Mesenteric fat pad (tissue), 1 donor: ENCODE measurements at regions not wholly inside any gene's neighbourhood (a gene's known extent, or its start where the extent isn't known, plus 50 kb on each side); places are given as distances from the start of the nearest gene placed in this dataset.

Experiments used
- DNase-seq: peaks from one replicate; pipeline ENCODE4 v3.0.0-alpha.2; 2020; ENCODE audit warnings: low spot score
- donor health status: DM: yes; HTN: yes; CAD: no.

DNA sequence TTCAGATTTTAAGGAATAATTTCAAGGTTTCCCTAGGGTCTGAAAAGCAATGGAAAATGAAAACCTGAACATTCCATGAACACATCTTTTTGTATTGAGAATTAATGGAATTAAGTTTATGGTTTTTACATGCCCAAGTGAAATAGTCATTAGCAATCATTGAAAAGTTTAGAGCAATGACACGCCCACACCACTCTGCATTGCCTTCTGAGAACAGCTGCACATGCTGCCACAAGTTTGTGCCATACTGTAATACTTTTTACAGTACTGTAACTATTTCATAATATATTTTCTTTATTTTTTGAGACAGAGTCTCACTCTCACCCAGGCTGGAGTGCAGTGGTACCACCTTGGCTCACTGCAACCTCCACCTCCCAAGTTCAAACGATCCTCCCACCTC, 345.2 kb upstream of the PMFBP1 start:
- DNase-seq: no peak

DNA sequence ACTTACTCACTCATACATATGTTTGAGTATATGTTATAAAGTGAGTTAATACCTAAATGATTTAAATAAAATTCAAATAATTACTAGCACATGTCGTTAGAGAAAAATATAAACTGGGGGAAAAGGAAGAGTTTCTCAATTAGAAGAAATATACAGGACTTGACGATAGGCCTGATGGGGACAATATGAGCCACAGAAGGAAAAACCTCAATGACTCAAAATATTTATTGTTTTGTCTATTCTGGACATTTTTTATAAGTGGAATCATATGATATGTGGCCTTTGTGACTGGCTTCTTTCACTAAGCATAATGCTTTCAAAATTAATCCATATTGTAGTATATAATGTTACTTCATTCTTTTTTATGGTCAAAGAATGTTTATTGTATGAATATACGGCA, 339.2 kb upstream of the PMFBP1 start:
- DNase-seq: no peak

GRCh38 chr16:72508191-72508590, 336.2 kb upstream of the PMFBP1 start:
- DNase-seq: no peak

GRCh38 chr16:72502594-72503005, 330.6 kb upstream of the PMFBP1 start:
- DNase-seq: no peak

- no peak for DNase-seq
These were observed 330.0 kb upstream of the PMFBP1 start for GRCh38 chr16:72501739-72502593.

- DNase-seq: no peak
These were observed 328.6 kb upstream of the PMFBP1 start for GRCh38 chr16:72500545-72500944.

DNA sequence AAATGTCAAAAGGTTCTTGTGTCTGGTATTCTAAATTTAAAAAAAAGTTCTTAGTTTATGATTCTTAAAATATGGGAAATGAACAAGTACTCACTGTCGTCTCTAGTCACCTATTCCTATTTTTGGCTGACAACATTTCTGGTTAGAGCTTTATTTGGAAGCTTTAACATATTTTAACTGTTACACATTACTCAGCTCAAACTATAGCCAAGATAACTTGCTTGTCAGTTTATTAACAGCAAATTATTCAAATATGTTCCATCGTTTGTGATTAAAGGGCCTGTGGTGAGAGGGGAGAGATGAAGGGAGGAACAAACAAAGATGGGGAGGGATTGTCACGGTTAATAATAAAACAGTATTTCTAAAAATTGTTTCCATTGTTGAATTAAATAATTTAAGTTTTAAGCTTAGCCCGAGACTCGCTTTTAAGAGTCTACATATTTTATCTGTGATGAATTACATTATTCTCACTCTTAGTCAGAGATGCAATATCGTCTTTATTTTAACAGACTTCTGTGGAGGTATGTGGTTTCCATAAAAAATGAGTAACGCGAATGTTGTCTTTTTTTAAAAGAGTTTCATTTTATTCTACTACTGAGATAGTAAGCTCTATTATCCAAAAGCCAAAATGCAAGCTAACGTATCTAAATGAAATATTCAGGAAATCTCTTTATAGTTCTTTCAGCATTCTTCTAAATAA, 321.9 kb upstream of the PMFBP1 start:
- no peak for DNase-seq

DNA sequence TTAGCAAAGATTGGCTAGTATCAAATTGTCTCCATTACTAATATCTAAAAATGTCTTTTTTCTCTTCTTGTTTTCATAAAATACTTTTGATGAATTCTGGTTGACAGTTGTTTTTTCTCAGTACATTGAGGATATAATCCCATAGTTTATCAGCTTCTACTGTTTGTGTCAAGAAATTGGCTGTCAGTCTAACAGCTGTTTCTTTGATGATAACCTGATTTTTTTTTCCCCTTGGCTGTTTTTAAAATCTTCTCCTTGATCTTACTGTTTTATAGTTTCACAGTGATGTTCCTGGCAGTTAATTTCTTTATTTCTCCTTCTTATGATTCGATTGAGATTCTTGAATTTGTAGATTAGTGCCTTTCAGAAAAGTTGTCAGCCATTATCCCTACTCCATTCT, 315.3 kb upstream of the PMFBP1 start:
- no peak for DNase-seq

DNA sequence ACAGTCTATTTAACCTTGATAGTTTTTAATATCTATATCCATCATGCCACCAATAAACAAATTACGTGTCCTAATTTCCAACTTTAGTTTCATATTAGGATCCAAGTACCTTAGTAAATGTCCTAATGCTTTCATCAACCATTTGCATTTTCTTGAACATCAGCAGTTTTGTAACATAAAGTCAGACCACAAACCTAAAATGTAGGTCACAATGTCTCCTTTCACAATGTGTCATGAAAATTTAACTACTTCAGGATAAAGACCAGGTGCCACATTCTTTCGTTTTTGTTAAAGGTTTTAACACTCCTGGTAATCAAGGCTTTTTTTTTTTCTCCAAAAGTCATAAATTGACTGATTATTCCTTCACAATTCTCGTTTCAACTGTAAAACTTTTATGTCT, 310.7 kb upstream of the PMFBP1 start:
- no peak for DNase-seq

DNA sequence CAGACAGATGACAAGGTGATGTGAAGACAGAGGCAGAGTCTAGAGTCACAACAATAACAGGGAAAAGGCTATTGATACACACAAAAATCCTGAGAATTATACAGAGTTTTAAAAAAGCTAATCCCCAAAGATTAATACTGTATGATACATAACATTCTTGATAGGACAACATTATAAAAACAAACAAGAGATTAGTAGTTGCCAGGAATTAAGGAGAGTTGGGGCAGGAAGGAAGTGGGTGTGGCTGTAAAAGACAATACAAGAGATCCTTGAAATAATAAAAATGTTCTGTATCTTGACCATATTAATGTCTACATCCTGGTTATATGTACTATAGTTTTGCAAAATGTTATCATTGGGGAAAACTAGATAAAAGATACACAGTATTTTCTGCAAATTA, 309.5 kb upstream of the PMFBP1 start:
- no peak for DNase-seq

DNA sequence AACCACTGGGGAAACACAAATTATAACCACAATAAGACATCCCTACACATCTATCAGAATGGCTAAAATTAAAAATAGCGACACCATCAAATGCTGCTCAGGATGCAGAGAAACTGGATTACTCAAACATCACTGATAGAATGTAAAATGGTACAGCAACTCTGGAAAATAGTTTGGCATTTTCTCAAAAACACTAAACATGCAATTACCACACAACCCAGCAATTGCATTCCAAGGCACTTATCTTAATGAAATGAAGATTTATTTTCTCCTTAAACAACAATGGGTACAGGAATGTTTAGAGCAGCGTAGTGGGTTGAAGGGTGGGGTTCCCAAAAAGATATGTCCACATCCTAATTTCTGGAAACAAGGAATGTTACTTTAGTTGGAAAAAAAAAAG, 309.0 kb upstream of the PMFBP1 start:
- no peak for DNase-seq

GRCh38 chr16:72475688-72476087, 303.7 kb upstream of the PMFBP1 start:
- DNase-seq: no peak

- DNase-seq: no peak
These were observed 302.7 kb upstream of the PMFBP1 start for GRCh38 chr16:72474501-72475123.

DNA sequence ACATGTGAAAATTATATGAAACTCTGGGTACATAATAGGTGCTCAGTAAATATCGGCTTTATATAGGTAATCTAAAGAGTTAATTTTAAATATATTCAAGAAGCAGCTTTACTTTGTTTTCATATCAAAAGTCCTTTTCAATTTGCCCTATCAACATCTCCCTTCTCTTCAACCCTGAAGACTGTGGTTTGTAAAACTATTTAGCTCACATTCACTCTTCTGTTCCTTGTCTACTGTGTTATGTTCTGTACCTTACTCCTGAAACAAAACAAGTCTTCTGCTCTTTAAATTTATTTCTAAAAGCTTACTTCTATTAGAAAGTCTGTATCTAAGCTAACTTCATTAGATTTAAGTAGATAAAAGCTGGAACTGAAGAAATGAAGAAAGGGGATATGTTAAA, 301.7 kb upstream of the PMFBP1 start:
- DNase-seq: no peak

- DNase-seq: no peak
These were observed 299.5 kb upstream of the PMFBP1 start for GRCh38 chr16:72471317-72471924.

- DNase-seq: no peak
These were observed 298.6 kb upstream of the PMFBP1 start for GRCh38 chr16:72470541-72470940.

- no peak for DNase-seq
These were observed 298.0 kb upstream of the PMFBP1 start for GRCh38 chr16:72469932-72470331.

GRCh38 chr16:72468582-72468981, 296.6 kb upstream of the PMFBP1 start:
- no peak for DNase-seq

DNA sequence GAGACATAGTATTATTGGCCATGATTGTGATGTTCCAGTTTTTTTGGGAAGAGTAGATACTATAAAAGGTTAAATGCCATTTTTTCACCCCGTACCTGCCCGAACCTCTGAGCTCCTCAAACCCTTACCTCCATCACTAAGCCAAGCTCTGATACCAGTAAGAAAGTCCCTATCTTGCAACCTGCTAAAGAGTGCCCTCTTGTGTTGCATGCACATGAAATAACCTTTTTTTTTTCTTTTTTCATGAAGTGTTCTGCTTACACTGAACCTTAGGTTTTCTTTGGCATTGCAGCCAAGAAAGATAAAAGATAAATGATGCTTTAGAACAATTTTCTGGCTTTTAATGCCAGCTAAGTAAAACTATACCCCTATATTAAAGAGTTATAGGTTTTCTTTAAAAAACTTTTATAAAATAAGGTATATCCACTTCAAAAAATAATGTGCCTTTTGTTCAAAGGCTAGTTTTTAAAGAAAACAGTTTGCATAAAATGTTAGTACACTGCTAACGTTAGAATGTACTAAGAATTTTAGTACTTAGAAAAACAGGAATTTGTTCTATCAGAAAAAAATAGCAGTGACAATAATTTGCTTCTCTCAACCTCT, 295.3 kb upstream of the PMFBP1 start:
- DNase-seq: no peak

- no peak for DNase-seq
These were observed 292.8 kb upstream of the PMFBP1 start for GRCh38 chr16:72464597-72465368.

DNA sequence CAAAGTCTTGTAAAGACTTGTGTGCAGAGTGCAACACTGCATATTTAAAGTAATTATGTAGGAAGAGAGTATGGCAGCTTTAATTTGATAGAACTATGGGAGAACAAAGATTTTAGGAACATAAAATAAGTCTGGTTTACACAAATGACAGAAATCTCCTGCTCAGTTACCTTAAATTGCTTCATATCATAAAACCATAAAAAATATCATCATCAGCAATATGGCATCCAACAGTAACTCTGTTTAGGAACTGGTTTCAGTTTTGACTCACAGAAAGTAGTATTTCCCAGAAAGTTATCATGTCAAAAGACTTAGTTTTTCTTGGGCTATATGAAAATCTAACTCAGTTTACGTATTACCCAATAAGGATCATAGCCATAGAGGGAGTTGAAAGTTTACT, 292.1 kb upstream of the PMFBP1 start:
- DNase-seq: no peak
